ENCODE measurements at regions not wholly inside any gene's neighbourhood (a gene's known extent, or its start where the extent isn't known, plus 50 kb on each side); places are given as distances from the start of the nearest gene placed in this dataset.

GRCh38 chr15:87209891-87210689, 1046.4 kb downstream of the NTRK3 start:
- no peak for TF ChIP-seq POU6F1 (CRISPR knock-in tag; IDR thresholded peaks at IDR 0.05; ENCODE audit: borderline replicate concordance, low read depth)
- TF ChIP-seq ZFP3 (CRISPR knock-in tag; IDR thresholded peaks at IDR 0.05), result no peak
- no peak for TF ChIP-seq OSR1 (CRISPR knock-in tag; IDR thresholded peaks at IDR 0.05)

GRCh38 chr15:87207990-87208580, 1048.5 kb downstream of the NTRK3 start:
- TF ChIP-seq TOX (CRISPR knock-in tag; IDR thresholded peaks at IDR 0.05; ENCODE audit: borderline replicate concordance) (no peak), CREB5 (CRISPR knock-in tag; IDR thresholded peaks at IDR 0.05; ENCODE audit: low read depth) (no peak), ISL1 (CRISPR knock-in tag; IDR thresholded peaks at IDR 0.05) (peak; percentile 61), CSDC2 (CRISPR knock-in tag; IDR thresholded peaks at IDR 0.05) (no peak), BACH2 (CRISPR knock-in tag; IDR thresholded peaks at IDR 0.05; ENCODE audit: borderline replicate concordance) (no peak)

More at GRCh38 chr15:87209891-87210689, 1046.4 kb downstream of the NTRK3 start:
- no peak for ATAC-seq

GRCh38 chr15:87207251-87207650, 1049.3 kb downstream of the NTRK3 start:
- no peak for TF ChIP-seq CSRNP3 (CRISPR knock-in tag; IDR thresholded peaks at IDR 0.05)
- TF ChIP-seq RARB (CRISPR knock-in tag; IDR thresholded peaks at IDR 0.05), result no peak
- no peak for TF ChIP-seq GLIS3 (CRISPR knock-in tag; IDR thresholded peaks at IDR 0.05)
- TF ChIP-seq ZNF70 (CRISPR knock-in tag; IDR thresholded peaks at IDR 0.05), result no peak
- TF ChIP-seq BACH2 (CRISPR knock-in tag; IDR thresholded peaks at IDR 0.05; ENCODE audit: borderline replicate concordance), result no peak
- TF ChIP-seq ZNF565 (CRISPR knock-in tag; conservative IDR thresholded peaks at IDR 0.05; ENCODE audit: low read depth), result no peak
- TF ChIP-seq CSDC2 (CRISPR knock-in tag; IDR thresholded peaks at IDR 0.05), result no peak
- no peak for TF ChIP-seq OSR1 (CRISPR knock-in tag; IDR thresholded peaks at IDR 0.05)
- TF ChIP-seq ESRRG (CRISPR knock-in tag; IDR thresholded peaks at IDR 0.05), result no peak
- ATAC-seq, result no peak

More at GRCh38 chr15:87207990-87208580, 1048.5 kb downstream of the NTRK3 start:
- peak; percentile 95 for ATAC-seq

GRCh38 chr15:87201986-87202385, 1054.6 kb downstream of the NTRK3 start:
- TF ChIP-seq TOX (CRISPR knock-in tag; IDR thresholded peaks at IDR 0.05; ENCODE audit: borderline replicate concordance) (no peak), ZNF8 (CRISPR knock-in tag; IDR thresholded peaks at IDR 0.05) (no peak), CSRNP3 (CRISPR knock-in tag; IDR thresholded peaks at IDR 0.05) (no peak), ZFP3 (CRISPR knock-in tag; IDR thresholded peaks at IDR 0.05) (no peak), OSR1 (CRISPR knock-in tag; IDR thresholded peaks at IDR 0.05) (no peak), BACH2 (CRISPR knock-in tag; IDR thresholded peaks at IDR 0.05; ENCODE audit: borderline replicate concordance) (no peak), POU6F1 (CRISPR knock-in tag; IDR thresholded peaks at IDR 0.05; ENCODE audit: borderline replicate concordance, low read depth) (no peak), TCF4 (CRISPR knock-in tag; IDR thresholded peaks at IDR 0.05; ENCODE audit: borderline replicate concordance) (no peak), GLIS3 (CRISPR knock-in tag; IDR thresholded peaks at IDR 0.05) (no peak), ZNF565 (CRISPR knock-in tag; conservative IDR thresholded peaks at IDR 0.05; ENCODE audit: low read depth) (no peak), ZNF70 (CRISPR knock-in tag; IDR thresholded peaks at IDR 0.05) (no peak), ZC3H10 (CRISPR knock-in tag; IDR thresholded peaks at IDR 0.05) (no peak), ARNTL (CRISPR knock-in tag; IDR thresholded peaks at IDR 0.05; ENCODE audit: borderline replicate concordance, low read depth) (no peak)
- TF ChIP-seq, protein P1, sequence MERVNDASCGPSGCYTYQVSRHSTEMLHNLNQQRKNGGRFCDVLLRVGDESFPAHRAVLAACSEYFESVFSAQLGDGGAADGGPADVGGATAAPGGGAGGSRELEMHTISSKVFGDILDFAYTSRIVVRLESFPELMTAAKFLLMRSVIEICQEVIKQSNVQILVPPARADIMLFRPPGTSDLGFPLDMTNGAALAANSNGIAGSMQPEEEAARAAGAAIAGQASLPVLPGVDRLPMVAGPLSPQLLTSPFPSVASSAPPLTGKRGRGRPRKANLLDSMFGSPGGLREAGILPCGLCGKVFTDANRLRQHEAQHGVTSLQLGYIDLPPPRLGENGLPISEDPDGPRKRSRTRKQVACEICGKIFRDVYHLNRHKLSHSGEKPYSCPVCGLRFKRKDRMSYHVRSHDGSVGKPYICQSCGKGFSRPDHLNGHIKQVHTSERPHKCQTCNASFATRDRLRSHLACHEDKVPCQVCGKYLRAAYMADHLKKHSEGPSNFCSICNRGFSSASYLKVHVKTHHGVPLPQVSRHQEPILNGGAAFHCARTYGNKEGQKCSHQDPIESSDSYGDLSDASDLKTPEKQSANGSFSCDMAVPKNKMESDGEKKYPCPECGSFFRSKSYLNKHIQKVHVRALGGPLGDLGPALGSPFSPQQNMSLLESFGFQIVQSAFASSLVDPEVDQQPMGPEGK (CRISPR knock-in tag; IDR thresholded peaks at IDR 0.05; ENCODE audit: borderline replicate concordance), result no peak
- ATAC-seq, result no peak

All from SK-N-SH treated with all-trans-retinoic acid at 6 μM for 48 hours (cell line).